NCI-H1694 treated with DMSO at 0.1 percent for 48 hours (cell line): ENCODE measurements at regions not wholly inside any gene's neighbourhood (a gene's known extent, or its start where the extent isn't known, plus 50 kb on each side); places are given as distances from the start of the nearest gene placed in this dataset.

Source experiments
- DNase-seq: peaks from one replicate; lab custom pipeline; 2025; lab: John Stamatoyannopoulos, UW

GRCh38 chr6:155994086-155994485 lies 538.4 kb upstream of the NOX3 start:
- DNase-seq: no peak

DNA sequence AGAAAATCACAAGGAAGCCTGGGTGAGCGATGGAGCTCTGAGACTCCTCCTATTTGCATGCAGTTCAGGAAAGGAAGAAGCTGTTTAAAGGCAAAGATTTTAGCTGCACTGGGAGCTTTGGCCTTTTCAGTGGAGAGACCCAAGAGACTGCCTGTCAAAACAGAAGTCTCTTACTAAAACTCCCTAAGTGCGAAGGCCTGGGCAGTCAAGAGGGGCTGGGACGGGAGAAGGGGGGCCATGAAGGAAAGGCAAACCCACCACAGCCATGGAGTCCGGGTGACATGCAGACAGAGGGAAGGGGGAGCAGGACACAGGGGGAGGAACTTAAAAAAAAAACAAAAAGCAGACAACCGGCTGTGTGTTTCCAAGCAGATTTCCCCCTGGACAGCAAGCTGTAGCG lies 537.6 kb upstream of the NOX3 start:
- no peak for DNase-seq

DNA sequence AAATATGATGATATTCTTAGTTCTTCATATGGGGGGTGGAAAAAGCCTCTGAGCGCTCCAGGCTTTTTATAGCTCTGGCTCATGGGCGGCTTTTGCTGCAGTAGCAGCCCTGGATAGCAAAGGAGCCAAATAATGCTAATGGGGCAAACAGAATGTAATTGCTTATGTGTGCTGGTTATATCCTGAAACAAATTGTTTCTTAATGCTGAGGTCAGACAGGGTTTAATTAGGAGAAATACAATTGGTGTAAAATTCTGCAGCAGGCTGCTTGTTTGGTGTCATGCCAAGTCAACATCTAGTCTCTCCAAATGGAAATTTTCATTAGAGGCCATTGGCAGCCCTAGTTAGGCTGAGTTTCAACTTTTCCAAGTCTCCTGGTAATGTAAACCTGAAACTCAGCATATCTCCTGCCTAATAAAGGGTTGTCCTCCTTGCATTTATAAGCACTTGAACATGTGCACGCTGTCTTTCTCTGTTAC lies 530.1 kb upstream of the NOX3 start:
- DNase-seq: peak; percentile 70

GRCh38 chr6:155980768-155981079 lies 525.1 kb upstream of the NOX3 start:
- no peak for DNase-seq

- DNase-seq: no peak
Observed at GRCh38 chr6:155980014-155980767, 524.6 kb upstream of the NOX3 start.

DNA sequence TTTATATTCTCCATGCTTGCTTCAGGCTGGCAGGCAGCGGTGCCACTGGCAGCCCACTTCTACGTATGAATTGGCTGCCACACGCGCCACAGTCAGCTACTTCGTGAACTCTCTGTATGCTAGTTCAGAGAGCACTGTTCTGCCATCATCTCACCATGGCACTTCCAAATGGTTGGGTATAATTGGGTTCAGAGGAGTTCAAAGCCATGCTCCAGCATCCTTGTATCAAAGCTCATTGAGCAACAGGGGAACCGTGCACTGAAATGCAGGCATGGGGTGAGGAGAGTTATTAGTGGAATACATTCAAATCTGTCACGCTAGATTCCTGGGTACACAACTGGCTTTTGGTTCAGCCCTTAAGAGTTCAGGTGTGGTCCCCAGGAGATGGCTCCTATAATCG lies 519.9 kb upstream of the NOX3 start:
- no peak for DNase-seq

- no peak for DNase-seq
Observed at GRCh38 chr6:155974811-155975323, 519.2 kb upstream of the NOX3 start.

GRCh38 chr6:155974359-155974758 lies 518.7 kb upstream of the NOX3 start:
- DNase-seq: no peak

DNA sequence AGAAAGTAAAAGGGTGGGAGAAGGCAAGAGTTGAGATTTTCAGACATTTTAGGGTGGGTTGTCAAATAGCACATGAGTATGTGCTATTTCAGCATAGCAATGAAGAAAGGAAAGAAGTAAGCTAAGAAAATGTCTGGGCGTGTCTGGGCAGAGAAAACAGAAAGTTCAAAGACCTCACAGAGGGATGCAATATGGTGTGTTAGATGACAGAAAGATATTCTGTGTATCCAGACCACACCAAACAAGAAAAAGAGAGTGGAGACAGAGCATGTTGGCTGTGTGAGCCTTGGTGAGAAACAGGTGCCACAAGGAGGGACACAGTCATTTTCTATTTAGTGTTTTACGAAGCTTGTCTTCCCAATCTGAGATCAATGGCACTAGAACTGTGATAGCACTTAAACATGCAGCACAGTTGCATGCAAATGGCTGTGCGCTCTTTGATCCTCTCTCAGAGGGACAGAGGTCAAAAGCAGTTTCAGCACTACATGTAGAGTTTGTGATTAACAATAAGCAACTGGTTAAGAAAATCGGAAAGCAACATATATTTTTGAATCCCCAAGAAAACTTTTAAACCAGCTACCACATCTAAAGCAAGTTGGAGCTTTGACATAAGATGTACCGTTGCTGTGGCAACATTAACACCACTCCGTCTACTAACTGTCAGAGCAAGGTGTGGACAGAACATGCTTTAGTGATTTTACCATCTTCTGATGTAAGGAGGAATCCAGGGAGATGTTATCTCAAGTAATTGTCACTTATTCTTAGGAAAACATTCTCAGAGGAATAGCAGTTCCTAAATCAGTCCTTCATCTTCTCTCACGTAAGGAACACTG lies 515.5 kb upstream of the NOX3 start:
- DNase-seq: no peak

- DNase-seq: no peak
Observed at GRCh38 chr6:155970472-155970871, 514.8 kb upstream of the NOX3 start.

DNA sequence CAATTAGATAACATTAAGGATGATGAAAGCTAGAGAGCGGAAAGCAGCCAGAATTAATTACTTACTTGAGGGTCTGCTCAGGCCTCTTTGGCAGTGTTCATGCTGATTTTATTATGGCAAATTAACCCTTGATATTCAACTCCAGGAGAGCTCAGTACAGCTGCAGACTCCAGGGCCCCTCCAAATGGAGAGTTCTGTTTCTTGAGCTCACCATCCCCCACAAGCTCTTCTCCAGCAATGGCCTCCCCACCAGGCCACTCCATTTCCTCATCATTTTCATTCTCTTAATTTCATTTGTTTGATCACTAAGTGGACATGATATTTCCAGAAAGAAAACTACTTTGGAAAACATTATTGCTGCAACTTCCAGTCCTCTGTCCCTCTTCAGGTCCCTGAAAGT lies 513.3 kb upstream of the NOX3 start:
- no peak for DNase-seq

GRCh38 chr6:155967322-155967721 lies 511.7 kb upstream of the NOX3 start:
- DNase-seq: no peak

GRCh38 chr6:155964544-155964943 lies 508.9 kb upstream of the NOX3 start:
- no peak for DNase-seq

DNA sequence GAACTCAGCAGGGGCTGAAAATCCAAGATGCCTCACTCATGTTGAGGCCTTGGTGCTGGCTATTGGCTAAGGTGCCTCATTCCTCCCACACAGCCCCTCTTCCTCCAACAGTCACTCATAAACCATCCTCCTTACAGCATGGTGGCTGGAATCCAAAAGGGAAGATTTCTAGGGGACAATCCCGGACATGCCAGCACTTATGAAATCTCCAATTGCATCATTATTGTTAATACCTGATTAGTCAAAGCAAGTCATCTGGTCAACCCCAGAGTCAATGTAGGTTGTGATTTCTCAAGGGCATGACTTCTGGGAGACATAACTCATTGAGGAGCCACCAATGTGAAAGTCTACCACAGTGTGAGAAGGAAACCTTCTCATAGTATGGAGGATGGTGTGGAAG lies 506.6 kb upstream of the NOX3 start:
- DNase-seq: no peak

GRCh38 chr6:155959898-155960495 lies 504.4 kb upstream of the NOX3 start:
- DNase-seq: no peak

- DNase-seq: no peak
Observed at GRCh38 chr6:155958550-155958949, 502.9 kb upstream of the NOX3 start.

DNA sequence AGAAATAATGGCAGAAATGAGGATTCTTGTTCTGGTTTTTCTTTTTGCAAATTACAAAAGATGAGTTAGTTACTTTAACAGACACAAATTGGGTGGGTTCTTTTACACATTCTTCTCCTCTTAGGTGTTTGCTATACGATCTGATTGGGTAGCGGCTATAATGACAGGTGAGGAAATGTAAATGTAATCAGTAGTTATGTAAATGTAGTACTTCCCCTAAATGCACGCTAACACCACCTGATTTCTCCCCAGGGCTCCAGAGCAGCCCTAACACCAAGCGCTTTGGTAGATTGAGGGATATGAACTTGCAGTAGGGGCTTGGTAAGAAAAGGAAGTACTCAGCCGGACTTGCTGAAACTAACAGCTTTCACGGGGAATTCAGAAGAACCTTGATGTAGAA lies 499.4 kb upstream of the NOX3 start:
- DNase-seq: no peak

DNA sequence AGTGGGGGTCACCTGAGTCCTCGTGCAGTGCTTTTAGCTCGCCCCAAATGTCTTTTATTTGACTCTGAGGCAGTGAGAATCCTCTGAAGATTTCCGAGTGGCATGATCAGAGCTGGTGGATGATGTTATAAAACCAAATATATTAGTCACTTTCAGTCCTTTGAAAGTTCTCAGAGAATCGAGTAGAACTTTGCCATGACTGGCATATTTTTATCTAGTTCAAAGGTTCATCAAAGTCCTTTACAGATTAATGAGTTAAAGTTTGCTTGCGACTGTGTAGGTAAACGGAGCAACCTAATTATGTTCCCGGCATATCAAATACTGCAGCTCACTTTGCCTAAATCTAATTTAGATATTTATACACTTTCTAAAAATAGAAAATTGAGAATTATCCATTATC lies 498.5 kb upstream of the NOX3 start:
- DNase-seq: no peak

GRCh38 chr6:155949256-155949655 lies 493.6 kb upstream of the NOX3 start:
- no peak for DNase-seq

DNA sequence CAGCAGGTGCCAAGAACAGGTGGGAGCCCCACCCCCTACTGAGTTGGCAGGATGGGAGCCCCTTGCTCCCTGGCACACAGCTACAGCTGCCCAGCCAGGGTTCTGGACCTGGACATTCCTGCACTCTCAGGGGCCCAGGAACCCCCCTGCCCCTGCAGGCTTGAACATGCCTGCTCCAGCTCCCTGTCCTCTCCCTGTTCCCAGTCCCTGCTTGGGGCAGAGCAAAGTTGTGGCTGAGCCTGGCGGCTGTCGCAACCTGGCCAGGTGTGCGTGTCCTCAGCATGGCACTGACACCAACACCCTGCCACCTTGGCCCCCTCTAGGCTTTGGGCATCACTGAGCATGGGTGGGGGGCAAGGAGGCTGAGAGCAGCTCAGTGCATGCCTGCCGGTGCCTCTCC lies 491.2 kb upstream of the NOX3 start:
- DNase-seq: no peak

DNA sequence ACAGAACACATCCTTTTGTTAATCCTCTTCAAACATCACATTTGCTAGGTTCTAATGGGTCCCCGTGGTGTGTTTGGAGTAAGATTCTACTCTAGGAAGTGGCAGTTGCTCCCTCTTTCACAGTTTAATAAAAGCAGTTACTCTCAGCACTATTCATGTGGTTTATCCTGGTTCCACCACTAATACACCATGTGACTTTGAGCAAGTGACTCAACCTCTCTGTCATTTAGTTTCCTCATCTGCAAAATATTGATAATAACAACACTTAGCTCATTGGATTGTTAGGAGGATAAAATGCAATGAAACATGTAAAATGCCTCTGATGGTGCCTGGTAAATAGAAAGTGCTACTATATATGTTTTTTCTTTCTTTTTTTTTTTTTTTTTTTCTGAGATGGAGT lies 488.0 kb upstream of the NOX3 start:
- no peak for DNase-seq

- DNase-seq: no peak
Observed at GRCh38 chr6:155939253-155939652, 483.6 kb upstream of the NOX3 start.

GRCh38 chr6:155936551-155936950 lies 480.9 kb upstream of the NOX3 start:
- DNase-seq: no peak
